Activated T-cell treated with anti-CD3 and anti-CD28 coated beads, Interleukin-2, amount 50 U/mL, for 72 hours (primary cell): ENCODE measurements at regions not wholly inside any gene's neighbourhood (a gene's known extent, or its start where the extent isn't known, plus 50 kb on each side); places are given as distances from the start of the nearest gene placed in this dataset.

Source experiments
- ATAC-seq, 2 donors: fragments of 150-1000 bp; cut with Tn5 transposase; replicated peaks in 1 of 2; 2 replicates each; pipeline ENCODE4 v1.10.0; 2021; ENCODE audit warnings: moderate library complexity in 2 of 2, mild to moderate bottlenecking in 1 of 2
- DNase-seq, 2 donors: peaks; one replicate each; pipeline ENCODE4 v3.0.0; 2021 to 2022; ENCODE audit warnings: mixed read lengths in 1 of 2
- H3K27ac Mint-ChIP-seq: one replicate; pipeline ENCODE4 v1.8.0; 2022; ENCODE audit warnings: mild to moderate bottlenecking, moderate library complexity, mixed read lengths
- H3K27me3 Mint-ChIP-seq: one replicate; pipeline ENCODE4 v1.8.0; 2022; ENCODE audit warnings: low read depth, mixed read lengths
- H3K36me3 Mint-ChIP-seq, 2 donors: one replicate each; pipeline ENCODE4 v1.8.0; 2022; ENCODE audit warnings: mixed read lengths in 2 of 2, mild to moderate bottlenecking in 1 of 2; ENCODE audit not compliant: insufficient read depth in 2 of 2
- H3K4me1 Mint-ChIP-seq: one replicate; pipeline ENCODE4 v1.8.0; 2022; ENCODE audit warnings: low read depth, mixed read lengths
- H3K4me3 Mint-ChIP-seq, 2 donors: one replicate each; pipeline ENCODE4 v1.8.0; 2022; ENCODE audit warnings: mild to moderate bottlenecking in 2 of 2, mixed read lengths in 2 of 2, moderate library complexity in 2 of 2
- H3K9me3 Mint-ChIP-seq, 2 donors: one replicate each; pipeline ENCODE4 v1.8.0; 2022; ENCODE audit warnings: mixed read lengths in 2 of 2

DNA sequence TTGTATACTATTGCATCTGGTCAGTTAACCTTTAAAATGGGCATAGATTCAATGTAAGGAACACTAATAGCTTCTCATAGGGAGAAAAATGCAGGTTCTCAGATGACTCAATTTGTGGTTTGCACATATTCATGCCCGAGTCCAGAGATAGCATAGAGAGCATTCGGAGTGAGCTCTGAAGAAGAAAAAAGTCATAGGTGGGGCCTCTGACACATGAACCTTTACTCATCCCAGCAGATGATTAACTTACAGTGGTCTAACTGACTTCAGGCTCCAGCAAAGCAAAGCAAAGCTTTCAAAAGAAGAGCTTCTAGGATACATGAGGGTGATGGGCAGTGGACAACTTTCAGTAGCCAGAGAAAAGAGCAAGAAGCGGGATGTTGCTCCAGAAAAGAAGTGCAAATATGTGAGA is 55.3 kb upstream of the BTN3A2 start:
- peak overlapping the region; percentile 39 to 69 for H3K4me3 Mint-ChIP-seq
- no peaks in the 10 kb centered on the region for H3K9me3 Mint-ChIP-seq
- H3K36me3 Mint-ChIP-seq, result peaks cover 0 to 5% of the 10 kb centered on the region in 2 donors
- no peaks in the 10 kb centered on the region for H3K27me3 Mint-ChIP-seq
- DNase-seq (peak; percentile 39 to 49), ATAC-seq (peak; percentile 72 to 78)
- peak overlapping the region; percentile 16 for H3K27ac Mint-ChIP-seq
- peaks cover 63% of the 10 kb centered on the region for H3K4me1 Mint-ChIP-seq

DNA sequence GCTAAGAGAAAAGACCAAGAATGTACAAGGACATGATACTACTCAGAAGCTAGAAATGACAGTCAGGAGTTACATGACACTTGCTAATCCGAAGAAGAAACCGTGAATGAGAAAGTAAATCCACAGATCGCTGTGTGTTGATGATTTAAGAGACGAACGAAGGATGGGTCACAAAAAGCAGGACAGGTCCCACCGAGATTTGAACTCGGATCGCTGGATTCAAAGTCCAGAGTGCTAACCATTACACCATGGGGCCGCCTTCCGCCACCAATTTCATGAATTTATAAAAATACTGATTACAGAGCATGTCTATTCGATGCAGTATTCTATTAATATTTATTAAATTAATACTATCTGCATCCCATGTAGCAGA is 54.0 kb upstream of the BTN3A2 start:
- peaks cover 0 to 3% of the 10 kb centered on the region in 2 donors for H3K36me3 Mint-ChIP-seq
- no peaks in the 10 kb centered on the region for H3K27me3 Mint-ChIP-seq
- ATAC-seq (peak in 1 of 2 donors; percentile 7), DNase-seq (peak; percentile 40 to 54)
- H3K27ac Mint-ChIP-seq, result peak overlapping the region; percentile 16
- peak overlapping the region; percentile 87 to 99 for H3K4me3 Mint-ChIP-seq
- H3K9me3 Mint-ChIP-seq, result no peaks in the 10 kb centered on the region
- H3K4me1 Mint-ChIP-seq, result peaks cover 51% of the 10 kb centered on the region

DNA sequence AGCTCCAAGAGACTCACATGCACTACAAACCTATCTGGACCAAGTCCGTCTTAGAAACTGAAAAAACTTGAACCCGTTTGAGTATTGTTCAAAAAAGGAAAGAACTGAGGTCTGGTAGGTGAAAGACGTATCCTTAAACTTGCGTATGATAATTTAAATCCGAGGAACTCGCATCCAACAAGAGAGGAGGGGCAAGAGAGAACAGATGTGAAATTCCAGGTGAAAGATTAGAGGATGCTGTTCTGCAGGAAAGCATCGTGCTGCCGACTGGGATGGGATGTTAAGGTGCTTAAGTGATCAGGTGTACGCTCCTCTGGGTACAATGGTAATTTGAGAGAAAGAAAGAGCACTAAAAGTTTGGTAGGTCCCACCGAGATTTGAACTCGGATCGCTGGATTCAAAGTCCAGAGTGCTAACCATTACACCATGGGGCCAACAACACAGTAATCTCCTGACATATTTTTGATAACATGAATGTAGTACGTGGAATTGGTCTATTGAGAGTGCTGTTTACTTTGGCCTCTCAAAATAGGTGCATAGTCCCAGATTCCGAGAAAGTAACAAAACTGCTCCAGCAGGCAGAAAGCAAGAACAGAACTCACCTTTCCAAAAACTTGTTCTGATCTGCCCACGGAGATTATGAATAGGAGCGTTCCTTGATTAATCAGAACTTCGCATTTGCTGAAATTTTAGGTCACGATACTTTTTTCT is 53.5 kb upstream of the BTN3A2 start:
- peak overlapping the region; percentile 99 for H3K27ac Mint-ChIP-seq
- H3K36me3 Mint-ChIP-seq, result peaks cover 0 to 3% of the 10 kb centered on the region in 2 donors
- H3K4me1 Mint-ChIP-seq, result peaks cover 51% of the 10 kb centered on the region
- no peaks in the 10 kb centered on the region for H3K9me3 Mint-ChIP-seq
- DNase-seq (peak; percentile 52 to 65), ATAC-seq (peak; percentile 18 to 32)
- peak overlapping the region; percentile 87 to 99 for H3K4me3 Mint-ChIP-seq
- no peaks in the 10 kb centered on the region for H3K27me3 Mint-ChIP-seq

DNA sequence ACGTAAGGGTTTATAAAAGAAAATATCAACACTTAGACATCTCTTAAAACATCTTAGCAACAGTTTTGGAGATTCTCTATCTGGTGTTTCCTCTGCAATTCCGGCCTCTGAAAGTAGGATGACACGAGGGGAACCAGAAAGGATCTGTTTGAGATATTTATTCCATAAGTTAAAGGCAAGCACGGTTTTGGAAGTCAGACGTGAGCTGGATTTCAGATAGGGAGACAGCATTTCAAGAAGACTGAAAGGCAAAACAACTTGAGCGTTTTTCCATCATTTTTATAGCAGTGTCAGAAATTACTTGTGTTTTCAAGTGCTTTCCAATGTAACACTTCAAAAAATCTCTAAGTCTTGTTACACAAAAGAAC is 52.9 kb upstream of the BTN3A2 start:
- Mint-ChIP-seq H3K4me1 (peaks cover 51% of the 10 kb centered on the region), H3K27ac (peak overlapping the region; percentile 99), H3K36me3 (peaks cover 0 to 3% of the 10 kb centered on the region in 2 donors), H3K27me3 (no peaks in the 10 kb centered on the region), H3K4me3 (peak overlapping the region; percentile 87 to 99), H3K9me3 (no peaks in the 10 kb centered on the region)
- DNase-seq (no peak), ATAC-seq (no peak)

DNA sequence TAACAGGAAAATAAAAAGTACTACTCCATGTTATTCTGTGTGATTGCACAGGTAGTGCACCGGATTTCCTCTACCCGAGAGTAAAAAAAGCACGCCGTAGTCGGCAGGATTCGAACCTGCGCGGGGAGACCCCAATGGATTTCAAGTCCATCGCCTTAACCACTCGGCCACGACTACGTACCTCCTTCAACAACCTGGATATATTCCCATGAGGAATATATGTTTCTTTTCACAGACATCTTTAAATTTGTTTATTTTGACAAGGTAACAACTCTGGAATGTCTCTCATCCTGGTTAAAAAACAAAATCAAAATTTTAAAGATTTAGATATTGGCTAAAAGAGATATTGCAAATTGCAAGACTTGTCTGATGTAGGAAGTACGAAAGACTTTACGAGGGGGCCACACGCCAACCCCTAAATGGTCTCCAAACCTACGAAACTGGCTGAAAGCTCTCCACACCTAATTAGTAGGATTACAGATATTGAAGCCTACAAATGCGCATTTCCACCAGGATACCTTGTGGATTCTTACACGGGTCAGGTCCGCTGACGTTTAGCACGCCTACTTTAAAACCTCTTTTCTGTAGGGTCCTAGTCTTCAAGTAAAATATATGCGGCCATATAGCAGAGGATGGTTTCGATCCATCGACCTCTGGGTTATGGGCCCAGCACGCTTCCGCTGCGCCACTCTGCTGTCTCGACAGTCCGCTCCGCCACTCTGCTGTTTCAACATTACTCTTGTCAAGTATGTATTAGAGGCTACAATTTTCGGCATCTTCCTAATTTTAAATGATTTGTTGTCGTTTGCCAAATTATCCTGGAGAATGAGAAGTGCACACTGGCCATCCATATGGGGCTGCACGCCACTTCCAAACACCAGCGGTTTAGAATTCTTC is 52.2 kb upstream of the BTN3A2 start:
- Mint-ChIP-seq H3K9me3 (no peaks in the 10 kb centered on the region), H3K36me3 (peaks cover 0 to 3% of the 10 kb centered on the region in 2 donors), H3K4me1 (peaks cover 45% of the 10 kb centered on the region), H3K27ac (peak overlapping the region; percentile 99), H3K27me3 (no peaks in the 10 kb centered on the region), H3K4me3 (peak overlapping the region; percentile 87 to 99)
- DNase-seq, result peak; percentile 80 to 83
- ATAC-seq, result peak; percentile 70 to 76
